ENCODE measurements at regions not wholly inside any gene's neighbourhood (a gene's known extent, or its start where the extent isn't known, plus 50 kb on each side); places are given as distances from the start of the nearest gene placed in this dataset.

GRCh38 chr2:200181755-200182154 is 124.7 kb upstream of the SPATS2L start:
- no peak for TF ChIP-seq CTCF (IDR thresholded peaks at IDR 0.05; ENCODE audit: extremely low read depth, missing control alignments)
- no peak for DNase-seq (ENCODE audit: low spot score)

GRCh38 chr2:200184748-200185627 is 121.5 kb upstream of the SPATS2L start:
- no peak for TF ChIP-seq CTCF (IDR thresholded peaks at IDR 0.05; ENCODE audit: extremely low read depth, missing control alignments)

GRCh38 chr2:200185628-200186000 is 120.9 kb upstream of the SPATS2L start:
- DNase-seq (ENCODE audit: low spot score) = no peak
- no peak for TF ChIP-seq CTCF (IDR thresholded peaks at IDR 0.05; ENCODE audit: extremely low read depth, missing control alignments)

More at GRCh38 chr2:200184748-200185627, 121.5 kb upstream of the SPATS2L start:
- DNase-seq (ENCODE audit: low spot score) = no peak

- no peak for TF ChIP-seq CTCF (IDR thresholded peaks at IDR 0.05; ENCODE audit: extremely low read depth, missing control alignments)
- no peak for DNase-seq (ENCODE audit: low spot score)
These were observed 120.5 kb upstream of the SPATS2L start for GRCh38 chr2:200186002-200186401.

GRCh38 chr2:200188876-200189275 is 117.6 kb upstream of the SPATS2L start:
- DNase-seq (ENCODE audit: low spot score) = no peak

GRCh38 chr2:200189964-200190363 is 116.5 kb upstream of the SPATS2L start:
- no peak for TF ChIP-seq CTCF (IDR thresholded peaks at IDR 0.05; ENCODE audit: extremely low read depth, missing control alignments)

More at GRCh38 chr2:200188876-200189275, 117.6 kb upstream of the SPATS2L start:
- TF ChIP-seq CTCF (IDR thresholded peaks at IDR 0.05; ENCODE audit: extremely low read depth, missing control alignments) = no peak

DNA sequence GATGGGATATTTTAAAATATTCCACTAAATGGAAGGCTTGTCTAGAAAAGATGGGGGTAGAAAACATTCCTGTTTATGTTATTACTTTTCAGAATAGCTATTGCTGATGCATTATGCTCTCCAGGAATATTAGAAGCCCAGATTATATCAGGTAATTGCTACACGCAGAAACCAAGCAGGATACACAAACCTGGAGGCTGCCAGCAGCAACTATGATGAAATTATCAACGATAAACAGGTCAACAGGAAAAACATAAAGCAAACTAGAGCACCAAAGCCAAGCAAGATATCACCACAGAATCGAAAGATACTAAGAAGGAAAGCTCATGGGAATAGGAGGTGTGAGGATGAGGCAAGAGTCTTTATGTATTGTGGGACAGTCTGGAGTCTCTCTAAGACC is 113.2 kb upstream of the SPATS2L start:
- no peak for DNase-seq (ENCODE audit: low spot score)
- no peak for TF ChIP-seq CTCF (IDR thresholded peaks at IDR 0.05; ENCODE audit: extremely low read depth, missing control alignments)

More at GRCh38 chr2:200189964-200190363, 116.5 kb upstream of the SPATS2L start:
- no peak for DNase-seq (ENCODE audit: low spot score)

Data from GM20000 (cell line).